Activated CD4-positive, alpha-beta T cell treated with anti-CD3 and anti-CD28 coated beads, Interleukin-10, Interleukin-2, amounts not matched to agents 100 ng/mL and 50 ng/mL, durations not matched to agents 16 hours and 8 hours (primary cell): ENCODE measurements at regions not wholly inside any gene's neighbourhood (a gene's known extent, or its start where the extent isn't known, plus 50 kb on each side); places are given as distances from the start of the nearest gene placed in this dataset.

Experiments
- DNase-seq: peaks from one replicate; pipeline ENCODE4 v3.0.0-alpha.2; 2020

GRCh38 chr21:16866851-16867250, 646.0 kb upstream of the CXADR start:
- no peak for DNase-seq

- DNase-seq = no peak
These were observed 642.7 kb upstream of the CXADR start for GRCh38 chr21:16870103-16870502.

DNA sequence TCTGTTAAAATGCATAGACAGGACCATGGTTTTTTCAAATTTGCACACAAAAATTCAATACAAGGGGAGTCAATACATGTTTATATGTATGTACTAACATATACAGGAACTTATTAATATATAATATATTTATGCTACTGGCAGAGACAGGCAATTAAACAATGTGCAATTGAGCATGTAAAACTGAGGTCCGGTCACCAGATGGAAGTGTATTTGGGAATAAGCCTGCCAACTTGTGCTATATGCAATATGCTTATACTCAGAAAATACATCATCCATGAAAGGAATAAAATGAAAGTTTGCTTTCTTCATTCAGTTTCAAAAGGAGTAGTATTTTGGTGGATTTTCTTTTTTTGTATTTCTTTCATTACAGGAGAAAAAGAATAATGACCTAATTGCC, 640.2 kb upstream of the CXADR start:
- no peak for DNase-seq

- no peak for DNase-seq
These were observed 639.7 kb upstream of the CXADR start for GRCh38 chr21:16873176-16873575.

- DNase-seq = no peak
These were observed 639.2 kb upstream of the CXADR start for GRCh38 chr21:16873596-16873995.

DNA sequence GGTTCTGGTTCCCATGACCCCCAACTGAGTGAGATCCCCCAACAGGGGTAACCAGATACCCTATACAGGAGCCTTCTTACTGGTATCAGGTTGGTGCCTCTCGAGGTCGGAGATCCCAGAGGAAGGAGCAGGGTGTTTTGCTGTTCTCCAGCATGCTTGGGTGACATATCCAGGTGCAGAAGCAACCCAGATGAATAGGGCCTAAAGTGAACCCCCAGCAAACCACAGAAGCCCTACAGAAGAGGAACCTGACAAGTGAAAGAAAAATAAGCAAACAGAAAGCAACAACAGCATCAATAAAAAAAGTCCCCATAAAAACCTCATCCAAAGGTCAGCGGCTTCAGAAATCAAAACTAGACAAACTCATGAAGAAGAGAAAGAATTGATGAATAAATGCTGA, 633.4 kb upstream of the CXADR start:
- DNase-seq = no peak

DNA sequence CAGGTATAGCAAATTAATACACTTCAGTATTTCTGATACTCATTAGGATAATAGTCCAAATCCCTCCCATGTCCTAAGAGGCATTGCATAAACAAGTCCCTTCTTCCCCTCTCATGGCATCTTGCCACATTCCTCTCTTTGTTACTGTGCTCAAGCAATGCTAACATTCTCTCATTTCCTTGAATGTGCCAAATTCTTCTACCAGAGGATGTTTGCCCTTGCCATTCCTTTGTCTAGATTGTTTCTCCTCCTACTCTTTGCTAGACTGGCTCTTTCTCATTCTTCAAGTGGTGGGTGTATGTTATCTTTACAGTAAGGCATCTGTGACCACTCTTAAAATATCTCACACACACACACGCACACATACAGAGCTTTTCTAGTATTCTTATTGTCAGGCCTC, 621.0 kb upstream of the CXADR start:
- no peak for DNase-seq

DNA sequence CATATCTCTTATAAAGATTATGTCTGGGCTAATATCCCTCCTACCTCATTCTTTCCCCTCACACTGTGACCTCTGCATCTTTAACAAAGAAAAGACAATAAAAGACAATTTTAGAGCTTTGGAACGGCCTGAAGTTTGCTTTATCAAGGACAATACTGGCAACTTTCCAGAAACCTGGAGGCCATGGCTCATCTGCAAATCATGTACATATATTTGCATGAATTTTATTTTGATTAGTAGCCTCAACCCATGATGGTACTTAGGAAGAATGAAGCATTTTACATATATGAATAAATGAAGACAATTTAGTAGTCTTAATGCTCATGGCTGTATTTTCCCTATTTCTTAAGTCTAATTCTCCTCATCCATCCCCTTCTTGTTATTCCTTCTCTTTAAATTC, 612.2 kb upstream of the CXADR start:
- DNase-seq = no peak

DNA sequence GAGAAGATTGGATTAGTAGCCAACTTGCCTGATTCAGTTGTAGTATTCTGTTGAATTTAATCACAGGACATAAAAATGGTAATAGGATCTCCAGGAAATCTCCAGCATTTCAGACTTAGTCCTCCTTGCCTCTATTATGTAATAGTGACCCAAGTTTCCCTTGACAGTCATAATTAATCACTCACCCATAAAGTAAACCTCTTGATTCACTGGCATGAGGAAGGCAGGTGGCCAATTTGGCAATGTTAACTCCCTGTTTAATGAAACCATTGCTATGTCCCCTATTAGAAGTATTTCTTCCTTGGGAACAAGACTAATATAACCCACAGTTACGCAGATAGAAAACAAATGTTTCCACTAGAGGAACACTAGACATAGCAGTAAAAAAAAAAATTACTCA, 604.8 kb upstream of the CXADR start:
- no peak for DNase-seq

- DNase-seq = no peak
These were observed 602.2 kb upstream of the CXADR start for GRCh38 chr21:16910435-16911165.

- DNase-seq = no peak
These were observed 601.7 kb upstream of the CXADR start for GRCh38 chr21:16911166-16911607.

- no peak for DNase-seq
These were observed 600.8 kb upstream of the CXADR start for GRCh38 chr21:16912075-16912474.

- no peak for DNase-seq
These were observed 599.8 kb upstream of the CXADR start for GRCh38 chr21:16913010-16913409.

- DNase-seq = no peak
These were observed 584.4 kb upstream of the CXADR start for GRCh38 chr21:16928439-16928838.

DNA sequence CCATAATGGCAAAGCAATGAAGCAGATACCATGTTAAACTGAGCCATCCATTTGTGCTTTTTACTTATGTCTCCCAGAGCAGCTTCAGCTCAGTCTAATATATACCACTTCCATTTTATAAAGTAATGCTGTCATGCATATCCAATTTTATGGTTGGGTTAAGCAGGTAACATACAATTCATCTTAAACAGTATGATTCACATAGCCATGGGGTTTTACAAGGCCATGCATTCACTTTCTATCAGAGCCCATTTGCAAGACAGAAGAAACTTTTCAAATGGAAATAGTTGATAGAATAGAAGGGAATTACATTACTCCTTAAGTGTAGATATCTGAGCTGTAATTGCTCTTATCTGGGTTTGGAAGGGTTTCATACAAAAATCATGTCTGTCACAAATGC, 580.5 kb upstream of the CXADR start:
- no peak for DNase-seq

GRCh38 chr21:16942703-16943102, 570.1 kb upstream of the CXADR start:
- no peak for DNase-seq

DNA sequence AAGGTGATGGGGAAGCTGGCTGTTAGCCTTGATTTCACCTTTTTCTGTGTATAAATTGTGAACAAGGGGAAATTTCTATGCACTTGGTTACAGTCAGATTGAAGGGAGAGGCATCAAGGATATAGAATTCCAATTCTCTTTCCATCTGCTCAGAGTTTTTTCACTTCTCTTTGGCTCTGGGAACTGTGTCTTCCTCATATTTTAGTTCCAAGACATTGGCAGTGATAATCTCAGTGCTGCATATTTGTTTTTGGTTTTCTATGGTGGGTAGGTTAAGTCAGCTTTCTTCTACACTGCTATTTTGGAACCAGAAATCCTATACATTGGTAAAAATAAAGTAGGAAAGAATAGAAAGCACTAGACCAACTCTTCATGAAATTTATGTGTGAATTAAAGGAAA, 569.6 kb upstream of the CXADR start:
- DNase-seq = no peak

DNA sequence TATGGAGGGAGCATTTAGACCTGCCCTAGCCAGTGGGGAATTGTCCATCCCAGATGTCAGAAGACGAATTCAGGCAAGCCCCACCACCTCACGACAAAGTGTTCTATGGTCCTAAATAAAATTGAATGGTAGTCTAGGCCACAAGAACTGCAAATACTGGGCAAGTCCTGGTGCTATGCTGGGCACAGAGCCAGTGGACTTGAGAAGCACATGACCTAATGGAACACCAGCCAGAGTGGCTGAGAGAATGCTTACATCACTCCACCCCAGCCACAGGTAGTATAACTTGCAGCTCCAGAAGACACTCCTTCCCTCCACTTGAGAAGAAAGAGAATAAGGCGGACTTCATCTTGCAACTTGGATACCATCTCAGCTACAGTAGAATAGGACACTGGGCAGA, 567.3 kb upstream of the CXADR start:
- no peak for DNase-seq

GRCh38 chr21:16956824-16957223, 556.0 kb upstream of the CXADR start:
- DNase-seq = no peak

DNA sequence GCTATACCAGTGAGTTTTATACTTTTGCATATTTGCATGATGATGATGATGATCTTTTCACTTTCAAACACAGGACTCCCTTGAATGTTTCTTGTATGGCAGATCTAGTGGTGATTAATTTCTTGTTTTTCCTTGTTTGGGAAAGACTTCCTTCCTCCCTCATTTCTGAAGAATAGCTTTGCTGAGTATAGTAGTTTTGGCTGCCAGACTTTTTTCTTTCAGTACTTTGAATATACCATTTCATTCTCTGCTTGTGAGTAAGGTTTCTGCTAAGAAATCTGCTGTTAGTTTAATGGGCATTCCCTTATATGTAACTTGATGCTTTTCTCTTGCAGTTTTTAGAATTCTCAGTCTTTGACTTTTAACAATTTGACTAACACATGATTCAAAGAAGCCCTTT, 547.4 kb upstream of the CXADR start:
- DNase-seq = no peak

DNA sequence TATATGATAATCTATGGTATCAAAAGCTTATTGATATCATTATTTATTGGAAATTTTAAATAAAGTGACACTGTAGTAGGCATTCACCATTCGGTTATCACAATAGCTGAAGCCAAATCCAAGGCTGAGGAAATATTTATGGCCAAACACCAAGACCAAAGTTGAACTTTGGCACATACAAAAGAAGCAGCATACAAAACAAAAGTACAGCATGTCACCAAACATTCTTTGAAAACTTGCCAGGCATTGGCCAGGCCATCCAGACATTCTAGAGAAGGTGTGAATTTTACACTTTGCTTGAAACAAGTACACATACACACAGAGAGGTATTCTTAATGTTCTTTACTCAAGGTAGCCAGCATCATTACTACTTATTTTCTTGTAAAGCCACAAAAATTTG, 544.4 kb upstream of the CXADR start:
- DNase-seq = no peak

GRCh38 chr21:16969636-16970035, 543.2 kb upstream of the CXADR start:
- no peak for DNase-seq

DNA sequence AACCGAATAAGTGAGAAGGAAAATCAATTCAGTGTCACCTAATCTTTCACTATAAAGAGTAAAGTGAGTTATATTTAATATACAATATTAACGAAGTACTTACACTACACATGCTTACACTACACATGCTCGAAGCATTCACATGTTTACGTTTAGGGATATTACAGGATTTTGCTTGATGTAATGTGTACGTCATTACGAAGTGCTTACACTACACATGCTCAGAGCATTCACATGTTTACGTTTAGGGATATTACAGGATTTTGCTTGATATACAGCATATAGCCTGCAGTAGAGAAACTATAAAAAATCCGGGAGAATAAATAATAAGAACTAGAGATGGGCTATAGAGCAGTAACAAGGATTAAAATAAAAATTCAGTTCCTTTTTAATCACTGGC, 538.8 kb upstream of the CXADR start:
- no peak for DNase-seq

GRCh38 chr21:16976193-16976592, 536.6 kb upstream of the CXADR start:
- DNase-seq = no peak

DNA sequence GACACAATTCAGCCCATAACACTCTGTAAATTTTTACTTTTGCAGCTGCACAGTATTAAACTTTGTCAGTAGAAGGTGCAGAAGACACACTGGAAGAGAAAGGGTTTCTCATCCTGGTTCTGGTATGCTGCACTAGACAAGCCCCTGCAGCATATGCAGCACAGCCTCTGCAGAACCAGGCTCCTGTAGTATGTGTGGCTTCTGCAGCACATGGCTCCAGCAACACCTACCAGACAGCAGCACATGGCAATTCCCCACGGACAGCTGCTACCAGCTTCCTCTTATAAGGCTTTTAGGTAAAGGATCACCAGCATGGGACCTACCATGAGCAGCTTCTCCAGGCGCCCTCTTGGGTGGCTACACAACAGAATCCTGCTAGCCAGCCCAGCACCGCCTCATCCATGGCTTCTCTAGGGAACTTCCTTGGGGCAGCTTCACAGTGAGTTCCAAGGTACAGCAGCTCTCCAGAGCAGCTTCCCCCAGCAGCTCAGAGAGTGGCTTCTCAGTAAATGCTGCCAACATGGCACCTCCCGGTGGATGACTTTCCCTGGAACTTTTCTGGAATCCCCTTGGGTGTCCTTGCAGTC, 534.4 kb upstream of the CXADR start:
- DNase-seq = no peak
